Mesendoderm (in vitro differentiated cells): ENCODE measurements at regions not wholly inside any gene's neighbourhood (a gene's known extent, or its start where the extent isn't known, plus 50 kb on each side); places are given as distances from the start of the nearest gene placed in this dataset.
A peak's percentile ranks its signal among the peaks of the same experiment; 100 is the strongest.
"Not testable (repeated sequence)": the region's sequence is repeated elsewhere in the genome, so short reads cannot be mapped to it uniquely, and the experiment has no call there.

Experiments used
- DNase-seq: peaks from one replicate; pipeline ENCODE4 v3.0.0; 2013
- H2AK5ac ChIP-seq: 2 replicates; pipeline ENCODE4 v1.6.1; 2013; ENCODE audit warnings: low read length, inconsistent platforms
- H2BK120ac ChIP-seq: 2 replicates; pipeline ENCODE4 v1.6.1; 2013; ENCODE audit warnings: low read depth, mild to moderate bottlenecking, low read length, moderate library complexity, mixed read lengths
- H2BK15ac ChIP-seq: replicated peaks from 2 replicates; pipeline ENCODE4 v1.6.1; 2013; ENCODE audit warnings: low read depth, mild to moderate bottlenecking, moderate library complexity
- H2BK5ac ChIP-seq: 2 replicates; pipeline ENCODE4 v1.6.1; 2013; ENCODE audit warnings: low read length, inconsistent platforms
- H3K18ac ChIP-seq: 2 replicates; pipeline ENCODE4 v1.6.1; 2013; ENCODE audit warnings: mild to moderate bottlenecking, low read length, mixed read lengths
- H3K23ac ChIP-seq: one replicate; pipeline ENCODE4 v1.6.1; 2013; ENCODE audit warnings: low read length
- H3K27ac ChIP-seq: 2 replicates; pipeline ENCODE4 v1.5.1; 2013; ENCODE audit warnings: low read depth, mild to moderate bottlenecking, inconsistent platforms, low read length, moderate library complexity
- H3K27me3 ChIP-seq: 2 replicates; pipeline ENCODE4 v1.6.1; 2013; ENCODE audit warnings: low read length, control low read depth, mild to moderate bottlenecking, inconsistent platforms; ENCODE audit not compliant: insufficient read depth, poor library complexity
- H3K36me3 ChIP-seq: 2 replicates; pipeline ENCODE4 v1.6.1; 2013; ENCODE audit warnings: low read length, inconsistent platforms; ENCODE audit not compliant: control insufficient read depth, insufficient read depth
- H3K4ac ChIP-seq: one replicate; pipeline ENCODE4 v1.6.1; 2013; ENCODE audit warnings: low read depth, mild to moderate bottlenecking, low read length, moderate library complexity
- H3K4me1 ChIP-seq: 2 replicates; pipeline ENCODE4 v1.6.1; 2013; ENCODE audit warnings: low read depth, low read length, inconsistent platforms; ENCODE audit not compliant: control insufficient read depth
- H3K4me2 ChIP-seq: 2 replicates; pipeline ENCODE4 v1.6.1; 2013; ENCODE audit warnings: low read length
- H3K4me3 ChIP-seq: 2 replicates; pipeline ENCODE4 v1.5.1; 2013; ENCODE audit warnings: mild to moderate bottlenecking, low read length
- H3K56ac ChIP-seq: one replicate; pipeline ENCODE4 v1.6.1; 2013; ENCODE audit warnings: low read length
- H3K79me1 ChIP-seq: 2 replicates; pipeline ENCODE4 v1.6.1; 2013; ENCODE audit warnings: low read length, inconsistent platforms
- H3K79me2 ChIP-seq: 2 replicates; pipeline ENCODE4 v1.6.1; 2013; ENCODE audit warnings: mild to moderate bottlenecking, low read length; ENCODE audit not compliant: control insufficient read depth, insufficient read depth
- H3K9ac ChIP-seq: 2 replicates; pipeline ENCODE4 v1.6.1; 2013; ENCODE audit warnings: low read length, inconsistent platforms
- H4K5ac ChIP-seq: one replicate; pipeline ENCODE4 v1.6.1; 2013; ENCODE audit warnings: low read length
- H4K8ac ChIP-seq: one replicate; pipeline ENCODE4 v1.6.1; 2013; ENCODE audit warnings: low read depth, mild to moderate bottlenecking, control low read depth, low read length, moderate library complexity
- WGBS: extraction: QIAGEN DNeasy Blood & Tissue Kit; methylation state at CpG from one replicate; pipeline ENCODE4 v1.1.7; 2013; ENCODE audit warnings: low lambda C conversion rate, missing lambda C conversion rate; ENCODE audit not compliant: insufficient coverage; ENCODE audit errors: extremely low coverage; 5-methylcytosine and 5-hydroxymethylcytosine counted together

GRCh38 chr2:240191001-240191400 is 50.5 kb upstream of the OTOS start:
- Histone ChIP-seq H2BK5ac (no peak overlapping the region), H3K4ac (no peak overlapping the region), H3K56ac (no peak overlapping the region), H2BK15ac (no peak overlapping the region), H3K9ac (no peak overlapping the region), H3K4me3 (no peak overlapping the region), H2BK120ac (no peak overlapping the region), H3K79me1 (no peaks in the 10 kb centered on the region), H3K4me2 (no peak overlapping the region), H4K8ac (no peak overlapping the region), H4K5ac (no peak overlapping the region), H3K23ac (no peak overlapping the region), H3K27me3 (no peaks in the 10 kb centered on the region), H3K4me1 (peaks cover 3% of the 10 kb centered on the region), H3K27ac (no peak overlapping the region), H3K36me3 (no peaks in the 10 kb centered on the region), H2AK5ac (no peak overlapping the region), H3K79me2 (no peaks in the 10 kb centered on the region), H3K18ac (no peak overlapping the region)
- DNase-seq = no peak
- no CpG with 5 or more reads among the region's 15 CpGs for WGBS

GRCh38 chr2:240192661-240193060 is 52.2 kb upstream of the OTOS start:
- no peak for DNase-seq
- no peaks in the 10 kb centered on the region for H3K36me3 ChIP-seq
- no peak overlapping the region for H2AK5ac ChIP-seq
- no peak overlapping the region for H2BK120ac ChIP-seq
- WGBS = no CpG with 5 or more reads among the region's 5 CpGs
- H3K4ac ChIP-seq = no peak overlapping the region
- no peak overlapping the region for H3K27ac ChIP-seq
- H4K5ac ChIP-seq = no peak overlapping the region
- H3K56ac ChIP-seq = no peak overlapping the region
- no peak overlapping the region for H3K23ac ChIP-seq
- no peak overlapping the region for H3K9ac ChIP-seq
- no peak overlapping the region for H2BK5ac ChIP-seq
- H3K4me3 ChIP-seq = no peak overlapping the region
- H3K4me2 ChIP-seq = no peak overlapping the region
- no peak overlapping the region for H2BK15ac ChIP-seq
- H3K18ac ChIP-seq = no peak overlapping the region
- no peaks in the 10 kb centered on the region for H3K27me3 ChIP-seq
- H3K79me1 ChIP-seq = no peaks in the 10 kb centered on the region
- H4K8ac ChIP-seq = no peak overlapping the region
- no peaks in the 10 kb centered on the region for H3K79me2 ChIP-seq
- H3K4me1 ChIP-seq = peaks cover 3% of the 10 kb centered on the region

- not testable (repeated sequence) for H3K18ac ChIP-seq, H2BK15ac ChIP-seq, H3K4me3 ChIP-seq, H2BK120ac ChIP-seq, H3K27me3 ChIP-seq, H2AK5ac ChIP-seq, H3K9ac ChIP-seq, H3K4me1 ChIP-seq, H3K23ac ChIP-seq, H3K4me2 ChIP-seq, H2BK5ac ChIP-seq, H3K4ac ChIP-seq, H3K79me1 ChIP-seq, H3K36me3 ChIP-seq, H4K5ac ChIP-seq, H3K27ac ChIP-seq, H3K79me2 ChIP-seq, H3K56ac ChIP-seq, H4K8ac ChIP-seq
- WGBS = no CpG with 5 or more reads among the region's 10 CpGs
- peak; percentile 75 for DNase-seq
Measured at GRCh38 chr2:240194341-240194762, 53.9 kb upstream of the OTOS start.

- H3K23ac ChIP-seq = no peak overlapping the region
- no peak overlapping the region for H2AK5ac ChIP-seq
- H3K18ac ChIP-seq = no peak overlapping the region
- no peak overlapping the region for H3K4ac ChIP-seq
- H4K5ac ChIP-seq = no peak overlapping the region
- no peak overlapping the region for H3K4me3 ChIP-seq
- no peaks in the 10 kb centered on the region for H3K27me3 ChIP-seq
- no CpG with 5 or more reads among the region's 10 CpGs for WGBS
- no peak overlapping the region for H2BK120ac ChIP-seq
- no peak overlapping the region for H2BK5ac ChIP-seq
- H3K56ac ChIP-seq = no peak overlapping the region
- no peak overlapping the region for H3K27ac ChIP-seq
- H3K4me1 ChIP-seq = peaks cover 3% of the 10 kb centered on the region
- no peak overlapping the region for H4K8ac ChIP-seq
- DNase-seq = no peak
- H3K36me3 ChIP-seq = no peaks in the 10 kb centered on the region
- H2BK15ac ChIP-seq = no peak overlapping the region
- no peaks in the 10 kb centered on the region for H3K79me2 ChIP-seq
- H3K4me2 ChIP-seq = no peak overlapping the region
- no peak overlapping the region for H3K9ac ChIP-seq
- no peaks in the 10 kb centered on the region for H3K79me1 ChIP-seq
Measured at GRCh38 chr2:240195316-240195861, 54.9 kb upstream of the OTOS start.

- Histone ChIP-seq H3K56ac (no peak overlapping the region), H3K27me3 (no peaks in the 10 kb centered on the region), H3K23ac (no peak overlapping the region), H3K79me1 (no peaks in the 10 kb centered on the region), H2AK5ac (no peak overlapping the region), H3K18ac (no peak overlapping the region), H3K4me2 (no peak overlapping the region), H3K4me3 (no peak overlapping the region), H4K5ac (no peak overlapping the region), H3K36me3 (no peaks in the 10 kb centered on the region), H3K79me2 (no peaks in the 10 kb centered on the region), H3K4ac (no peak overlapping the region), H2BK5ac (no peak overlapping the region), H3K9ac (no peak overlapping the region), H4K8ac (no peak overlapping the region), H2BK120ac (no peak overlapping the region), H3K27ac (no peak overlapping the region), H2BK15ac (no peak overlapping the region), H3K4me1 (peaks cover 3% of the 10 kb centered on the region)
- no CpG with 5 or more reads among the region's 10 CpGs for WGBS
- no peak for DNase-seq
Measured at GRCh38 chr2:240196716-240197461, 56.4 kb upstream of the OTOS start.
